CMK (cell line): ENCODE measurements at regions not wholly inside any gene's neighbourhood (a gene's known extent, or its start where the extent isn't known, plus 50 kb on each side); places are given as distances from the start of the nearest gene placed in this dataset.
"Not testable (repeated sequence)": the region's sequence is repeated elsewhere in the genome, so short reads cannot be mapped to it uniquely, and the experiment has no call there.

ENCODE experiments used
- DNase-seq: peaks from one replicate; pipeline ENCODE4 v3.0.0-alpha.2; 2010; ENCODE audit warnings: low read depth

GRCh38 chr10:30732671-30733070 lies 103.1 kb upstream of the LYZL2 start:
- DNase-seq = no peak

- no peak for DNase-seq
Observed at GRCh38 chr10:30731963-30732362, 102.4 kb upstream of the LYZL2 start.

- DNase-seq = no peak
Observed at GRCh38 chr10:30730306-30730705, 100.8 kb upstream of the LYZL2 start.

- DNase-seq = no peak
Observed at GRCh38 chr10:30728766-30729165, 99.2 kb upstream of the LYZL2 start.

GRCh38 chr10:30728127-30728526 lies 98.6 kb upstream of the LYZL2 start:
- no peak for DNase-seq

- no peak for DNase-seq
Observed at GRCh38 chr10:30727524-30727923, 98.0 kb upstream of the LYZL2 start.

- DNase-seq = not testable (repeated sequence)
Observed at GRCh38 chr10:30726783-30727414, 97.3 kb upstream of the LYZL2 start.

- DNase-seq = no peak
Observed at GRCh38 chr10:30725661-30726060, 96.1 kb upstream of the LYZL2 start.

GRCh38 chr10:30724296-30724695 lies 94.7 kb upstream of the LYZL2 start:
- DNase-seq = no peak

GRCh38 chr10:30722956-30723620 lies 93.5 kb upstream of the LYZL2 start:
- no peak for DNase-seq

GRCh38 chr10:30719832-30720231 lies 90.3 kb upstream of the LYZL2 start:
- no peak for DNase-seq

GRCh38 chr10:30709700-30710358 lies 80.3 kb upstream of the LYZL2 start:
- no peak for DNase-seq

GRCh38 chr10:30709229-30709628 lies 79.7 kb upstream of the LYZL2 start:
- DNase-seq = no peak

GRCh38 chr10:30708234-30708633 lies 78.7 kb upstream of the LYZL2 start:
- no peak for DNase-seq

- DNase-seq = not testable (repeated sequence)
Observed at GRCh38 chr10:30706189-30706588, 76.6 kb upstream of the LYZL2 start.

GRCh38 chr10:30705625-30706149 lies 76.1 kb upstream of the LYZL2 start:
- DNase-seq = no peak

GRCh38 chr10:30705101-30705624 lies 75.6 kb upstream of the LYZL2 start:
- no peak for DNase-seq

GRCh38 chr10:30704601-30705100 lies 75.1 kb upstream of the LYZL2 start:
- DNase-seq = not testable (repeated sequence)

- DNase-seq = no peak
Observed at GRCh38 chr10:30704026-30704600, 74.6 kb upstream of the LYZL2 start.

- DNase-seq = not testable (repeated sequence)
Observed at GRCh38 chr10:30703446-30703845, 73.9 kb upstream of the LYZL2 start.

- no peak for DNase-seq
Observed at GRCh38 chr10:30702860-30703259, 73.3 kb upstream of the LYZL2 start.

- no peak for DNase-seq
Observed at GRCh38 chr10:30701451-30702173, 72.1 kb upstream of the LYZL2 start.
